Ectodermal cell (in vitro differentiated cells): ENCODE measurements at regions not wholly inside any gene's neighbourhood (a gene's known extent, or its start where the extent isn't known, plus 50 kb on each side); places are given as distances from the start of the nearest gene placed in this dataset.

ENCODE experiments used
- H3K27ac ChIP-seq: 2 replicates; pipeline ENCODE4 v1.7.0; 2013; ENCODE audit warnings: mild to moderate bottlenecking, low read depth, low read length; ENCODE audit not compliant: insufficient read depth, poor library complexity, severe bottlenecking
- H3K27me3 ChIP-seq: 2 replicates; pipeline ENCODE4 v1.7.0; 2013; ENCODE audit warnings: mild to moderate bottlenecking, low read length; ENCODE audit not compliant: insufficient read depth, control insufficient read depth, poor library complexity, severe bottlenecking
- H3K36me3 ChIP-seq: one replicate; pipeline ENCODE4 v1.7.0; 2013; ENCODE audit warnings: low read length; ENCODE audit not compliant: control insufficient read depth, insufficient read depth
- H3K4me1 ChIP-seq: one replicate; pipeline ENCODE4 v1.7.0; 2013; ENCODE audit warnings: low read length; ENCODE audit not compliant: control insufficient read depth, insufficient read depth
- H3K4me3 ChIP-seq: 2 replicates; pipeline ENCODE4 v1.7.0; 2013; ENCODE audit warnings: low read depth, low read length, control low read depth; ENCODE audit not compliant: insufficient read depth
- H3K9me3 ChIP-seq: 2 replicates; pipeline ENCODE4 v1.7.0; 2013; ENCODE audit warnings: mild to moderate bottlenecking, low read length, moderate library complexity; ENCODE audit not compliant: control insufficient read depth
- WGBS, 2 experiments: methylation state at CpG; one replicate each; pipeline ENCODE4 v1.1.7; 2013; ENCODE audit warnings: missing lambda C conversion rate in 2 of 2; 5-methylcytosine and 5-hydroxymethylcytosine counted together

- H3K27me3 ChIP-seq, result no peaks in the 10 kb centered on the region
- no peaks in the 10 kb centered on the region for H3K36me3 ChIP-seq
- H3K4me3 ChIP-seq, result no peak overlapping the region
- H3K4me1 ChIP-seq, result no peaks in the 10 kb centered on the region
- WGBS, 2 experiments, result 100% methylated on average over 1 of the region's 3 CpGs
- no peak overlapping the region for H3K27ac ChIP-seq
- H3K9me3 ChIP-seq, result no peaks in the 10 kb centered on the region
These were observed 372.9 kb upstream of the COBL start for GRCh38 chr7:51689547-51689946.

DNA sequence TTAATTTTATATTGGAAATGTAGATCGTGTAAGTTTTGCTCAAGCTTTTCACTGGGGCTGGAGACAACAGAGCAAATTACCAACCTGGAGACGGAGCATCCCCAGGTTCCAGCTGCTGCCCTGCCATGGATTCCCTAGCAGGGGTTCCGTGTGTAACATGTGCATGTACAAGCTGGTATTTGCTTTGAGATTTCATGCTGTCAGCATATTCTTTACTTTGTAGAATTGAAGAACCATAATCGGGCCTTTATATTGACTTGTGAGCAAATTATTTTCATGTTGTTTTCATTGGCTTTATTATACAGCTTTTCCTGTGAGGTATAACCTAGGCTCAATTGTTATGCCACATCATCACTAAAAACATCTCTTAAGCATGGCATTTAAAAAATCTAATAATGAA, 369.2 kb upstream of the COBL start:
- no peaks in the 10 kb centered on the region for H3K36me3 ChIP-seq
- no peaks in the 10 kb centered on the region for H3K9me3 ChIP-seq
- H3K27ac ChIP-seq, result no peak overlapping the region
- WGBS, 2 experiments, result 89 to 95% methylated on average over 4 of the region's 4 CpGs
- H3K4me3 ChIP-seq, result no peak overlapping the region
- no peaks in the 10 kb centered on the region for H3K27me3 ChIP-seq
- no peaks in the 10 kb centered on the region for H3K4me1 ChIP-seq

- H3K4me1 ChIP-seq, result no peaks in the 10 kb centered on the region
- 91 to 95% methylated on average over 13 of the region's 13 CpGs for WGBS, 2 experiments
- no peak overlapping the region for H3K4me3 ChIP-seq
These were observed 364.2 kb upstream of the COBL start for GRCh38 chr7:51680594-51681399.

DNA sequence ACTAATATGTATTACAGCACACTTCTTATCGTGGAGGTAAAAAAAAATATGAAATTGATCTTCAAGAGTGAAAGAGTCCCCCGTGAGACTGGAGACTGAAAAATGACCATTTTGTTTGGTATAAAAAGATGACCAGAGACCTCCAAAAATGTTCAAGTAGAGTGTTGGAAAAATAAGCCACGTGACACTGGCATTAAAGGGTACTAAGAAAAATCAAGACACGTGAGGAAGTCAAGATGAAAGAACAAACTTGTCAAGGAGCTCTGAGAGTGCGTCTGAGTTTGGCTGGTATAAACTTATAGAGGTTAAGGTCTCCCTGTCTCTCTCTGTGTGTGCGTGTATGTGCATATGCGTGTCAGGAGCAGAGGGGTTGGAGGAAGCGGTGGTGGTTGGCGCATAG, 362.7 kb upstream of the COBL start:
- H3K4me1 ChIP-seq, result no peaks in the 10 kb centered on the region
- 95% methylated on average over 9 of the region's 9 CpGs for WGBS, 2 experiments

More at GRCh38 chr7:51680594-51681399, 364.2 kb upstream of the COBL start:
- Histone ChIP-seq H3K27me3 (no peaks in the 10 kb centered on the region), H3K9me3 (no peaks in the 10 kb centered on the region), H3K27ac (no peak overlapping the region), H3K36me3 (no peaks in the 10 kb centered on the region)

DNA sequence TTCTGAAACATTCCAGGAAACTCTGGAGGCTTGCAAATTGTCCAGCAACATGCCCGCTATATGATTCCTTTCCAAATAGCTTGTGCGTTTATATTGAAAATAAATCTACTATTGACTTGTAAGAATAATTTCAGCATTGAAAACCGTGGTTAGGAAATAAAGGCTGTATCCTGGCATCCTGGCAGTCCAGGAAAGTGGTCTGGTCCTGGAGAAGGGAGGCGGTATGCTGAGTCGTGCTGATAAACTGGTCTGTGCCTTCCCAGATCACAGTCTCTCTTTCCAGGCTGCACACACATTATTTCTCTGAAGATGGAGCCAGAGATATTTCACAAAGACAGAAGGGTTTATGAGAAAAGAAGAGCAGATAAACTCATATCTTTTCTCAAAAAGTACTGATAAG, 350.1 kb upstream of the COBL start:
- Histone ChIP-seq H3K36me3 (no peaks in the 10 kb centered on the region), H3K27ac (no peak overlapping the region), H3K27me3 (no peaks in the 10 kb centered on the region), H3K9me3 (no peaks in the 10 kb centered on the region), H3K4me1 (no peaks in the 10 kb centered on the region), H3K4me3 (no peak overlapping the region)
- WGBS, 2 experiments, result 86 to 90% methylated on average over 5 of the region's 5 CpGs

More for the DNA sequence above, 362.7 kb upstream of the COBL start:
- H3K27ac ChIP-seq, result no peak overlapping the region
- H3K27me3 ChIP-seq, result no peaks in the 10 kb centered on the region
- H3K9me3 ChIP-seq, result no peaks in the 10 kb centered on the region
- no peak overlapping the region for H3K4me3 ChIP-seq
- H3K36me3 ChIP-seq, result no peaks in the 10 kb centered on the region

DNA sequence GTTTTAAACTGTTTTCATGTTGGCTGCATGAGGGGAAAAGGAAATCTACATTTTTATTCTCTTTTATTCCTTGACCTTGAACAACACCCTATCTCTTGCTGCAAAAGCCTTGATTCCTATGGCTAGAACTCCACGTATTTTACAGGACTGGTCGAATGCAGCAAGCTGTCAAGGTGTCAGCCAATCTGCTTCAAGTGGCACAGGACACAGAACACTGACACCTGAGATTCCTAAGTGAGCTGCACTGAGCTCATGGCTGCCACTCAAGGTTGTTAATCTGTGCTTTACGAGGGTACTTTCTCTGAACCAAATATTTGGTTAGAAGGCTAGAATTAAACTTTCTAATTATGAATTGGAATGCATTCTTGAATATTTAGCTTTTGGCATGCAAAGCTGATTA, 349.7 kb upstream of the COBL start:
- no peaks in the 10 kb centered on the region for H3K27me3 ChIP-seq
- H3K36me3 ChIP-seq, result no peaks in the 10 kb centered on the region
- no peaks in the 10 kb centered on the region for H3K9me3 ChIP-seq
- H3K27ac ChIP-seq, result no peak overlapping the region
- 56 to 67% methylated on average over 3 of the region's 3 CpGs for WGBS, 2 experiments
- no peak overlapping the region for H3K4me3 ChIP-seq
- H3K4me1 ChIP-seq, result no peaks in the 10 kb centered on the region

DNA sequence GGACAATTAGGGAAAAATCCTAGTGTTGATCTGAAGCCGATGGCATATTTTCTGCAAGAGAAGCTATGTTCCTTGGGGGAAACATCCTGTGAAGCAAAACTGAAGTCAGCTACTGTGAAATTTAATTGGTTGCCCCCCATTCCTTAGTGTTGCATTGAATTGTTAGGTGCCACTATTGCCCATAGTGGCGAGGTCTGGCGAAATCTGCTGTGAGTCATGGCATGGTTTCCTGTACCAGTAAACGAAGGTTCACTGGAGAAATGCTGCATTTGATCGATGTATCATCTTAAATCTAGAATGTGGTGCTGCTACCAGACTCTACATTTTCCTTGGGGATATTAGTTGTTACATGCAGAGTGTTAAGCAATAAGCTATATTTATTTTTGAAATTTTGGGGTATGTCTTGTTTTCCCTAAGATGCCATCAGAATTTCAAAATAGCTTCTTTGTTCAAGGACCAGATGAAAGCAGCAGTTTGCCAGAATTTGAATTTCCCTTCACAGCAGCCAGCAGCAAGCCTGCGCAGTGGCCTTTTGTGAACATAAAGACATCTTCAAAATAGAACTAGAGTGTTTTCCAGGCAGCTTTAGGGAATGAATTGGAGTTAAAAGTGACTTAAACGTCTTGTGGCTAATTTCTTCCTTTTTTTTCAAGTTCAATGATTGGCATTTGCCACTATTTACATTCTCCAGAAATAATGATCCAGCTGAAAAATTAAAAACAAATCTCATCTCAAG, 348.6 kb upstream of the COBL start:
- Histone ChIP-seq H3K36me3 (no peaks in the 10 kb centered on the region), H3K27me3 (no peaks in the 10 kb centered on the region), H3K4me3 (no peak overlapping the region), H3K9me3 (no peaks in the 10 kb centered on the region), H3K4me1 (no peaks in the 10 kb centered on the region), H3K27ac (no peak overlapping the region)
- WGBS, 2 experiments, result 88 to 94% methylated on average over 7 of the region's 7 CpGs

DNA sequence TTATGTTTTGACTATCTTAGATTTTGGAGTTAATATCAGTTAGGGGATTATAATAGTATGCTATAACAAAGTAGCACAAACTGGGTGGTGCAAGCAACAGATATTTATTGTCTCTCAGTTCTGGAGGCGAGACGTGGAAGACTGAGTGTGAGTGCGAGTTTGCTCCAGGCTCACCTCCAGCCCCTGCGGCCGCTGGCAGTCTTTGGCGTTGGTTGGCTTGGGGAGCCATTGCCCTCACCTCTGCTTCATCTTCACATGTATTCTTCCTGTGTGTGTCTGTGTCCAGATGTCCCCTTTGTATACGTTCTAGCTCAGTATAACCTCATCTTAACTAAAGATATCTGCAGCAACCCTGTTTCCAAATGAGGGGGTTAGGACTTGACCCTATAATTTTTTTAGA, 343.9 kb upstream of the COBL start:
- Histone ChIP-seq H3K4me1 (no peaks in the 10 kb centered on the region), H3K9me3 (no peaks in the 10 kb centered on the region), H3K36me3 (no peaks in the 10 kb centered on the region), H3K4me3 (no peak overlapping the region), H3K27ac (no peak overlapping the region), H3K27me3 (no peaks in the 10 kb centered on the region)
- WGBS, 2 experiments, result 96 to 97% methylated on average over 7 of the region's 7 CpGs

GRCh38 chr7:51658684-51659083, 342.1 kb upstream of the COBL start:
- no peaks in the 10 kb centered on the region for H3K36me3 ChIP-seq
- no peak overlapping the region for H3K27ac ChIP-seq
- no peaks in the 10 kb centered on the region for H3K9me3 ChIP-seq
- H3K4me3 ChIP-seq, result no peak overlapping the region
- H3K27me3 ChIP-seq, result no peaks in the 10 kb centered on the region
- 94 to 95% methylated on average over 6 of the region's 6 CpGs for WGBS, 2 experiments
- H3K4me1 ChIP-seq, result no peaks in the 10 kb centered on the region

GRCh38 chr7:51647931-51648351, 331.3 kb upstream of the COBL start:
- H3K4me3 ChIP-seq, result no peak overlapping the region
- H3K36me3 ChIP-seq, result no peaks in the 10 kb centered on the region
- WGBS, 2 experiments, result 81 to 82% methylated on average over 14 of the region's 14 CpGs
- no peaks in the 10 kb centered on the region for H3K27me3 ChIP-seq
- peaks cover 7% of the 10 kb centered on the region for H3K4me1 ChIP-seq
- no peaks in the 10 kb centered on the region for H3K9me3 ChIP-seq
- no peak overlapping the region for H3K27ac ChIP-seq
